SK-N-SH (cell line): ENCODE measurements at regions not wholly inside any gene's neighbourhood (a gene's known extent, or its start where the extent isn't known, plus 50 kb on each side); places are given as distances from the start of the nearest gene placed in this dataset.

ENCODE experiments used
- CTCF ChIA-PET: fragments of 300-600, 350-600 bp; formaldehyde crosslinking; extraction: SDS; loops from one replicate; lab custom pipeline; 2021; lab: Yijun Ruan, JAX
- POLR2A ChIA-PET: fragments of 350-600 bp; sonication (Branson Sonifier 250); formaldehyde crosslinking; extraction: SDS; loops from one replicate; lab custom pipeline; 2020; ENCODE audit warnings: antibody characterized with exemption, inconsistent platforms; lab: Yijun Ruan, JAX
- DNase-seq: peaks from one replicate; pipeline ENCODE4 v3.0.0; 2012
- H2AFZ ChIP-seq: fragments of 200-600 bp; sonication (generic); 2 replicates; pipeline ENCODE4 v1.8.1; 2016; ENCODE audit warnings: antibody characterized with exemption, mild to moderate bottlenecking, low read depth
- H3F3A ChIP-seq: fragments of 200-600 bp; sonication (generic); replicated peaks from 2 replicates; pipeline ENCODE3; 2016; ENCODE audit warnings: antibody characterized with exemption, mild to moderate bottlenecking; ENCODE audit not compliant: insufficient read depth
- H3K27ac ChIP-seq, 2 experiments: fragments of 200-500 bp in 1 of 2; fragments of 200-600 bp in 1 of 2; sonication (Bioruptor generic) in 1 of 2; sonication (generic), shearing (Covaris generic) in 1 of 2; 2 replicates each; pipeline versions ENCODE4 v1.5.1 to v1.6.1; 2014 to 2016; ENCODE audit warnings: low read depth in 2 of 2, inconsistent platforms in 1 of 2, low read length in 1 of 2, mild to moderate bottlenecking in 1 of 2, mixed read lengths in 1 of 2
- H3K27me3 ChIP-seq: fragments of 200-600 bp; sonication (generic), shearing (Covaris generic); 2 replicates; pipeline ENCODE4 v1.6.1; 2016; ENCODE audit warnings: mixed run types; ENCODE audit not compliant: insufficient read depth
- H3K36me3 ChIP-seq, 2 experiments: fragments of 200-500 bp in 1 of 2; fragments of 200-600 bp in 1 of 2; sonication (Bioruptor generic) in 1 of 2; sonication (generic) in 1 of 2; replicated peaks in 1 of 2; 2 replicates each; pipeline versions ENCODE3 to v1.5.1; 2014 to 2016; ENCODE audit warnings: low read length in 1 of 2, mild to moderate bottlenecking in 1 of 2; ENCODE audit not compliant: insufficient read depth in 2 of 2, control insufficient read depth in 1 of 2
- H3K4me1 ChIP-seq, 2 experiments: fragments of 200-500 bp in 1 of 2; fragments of 200-600 bp in 1 of 2; sonication (Bioruptor generic) in 1 of 2; sonication (generic), shearing (Covaris generic) in 1 of 2; 2 replicates each; pipeline versions ENCODE4 v1.5.1 to v1.6.1; 2014 to 2016; ENCODE audit warnings: low read depth in 1 of 2, low read length in 1 of 2, mixed run types in 1 of 2; ENCODE audit not compliant: insufficient read depth in 2 of 2, control insufficient read depth in 1 of 2
- H3K4me2 ChIP-seq: fragments of 200-600 bp; sonication (generic), shearing (Covaris generic); 2 replicates; pipeline ENCODE4 v1.6.1; 2017; ENCODE audit warnings: mixed run types
- H3K4me3 ChIP-seq, 2 experiments: fragments of 200-500 bp in 1 of 2; fragments of 200-600 bp in 1 of 2; sonication (Bioruptor generic) in 1 of 2; sonication (generic), shearing (Covaris generic) in 1 of 2; 2 replicates each; pipeline versions ENCODE4 v1.5.1 to v1.8.1; 2014 to 2016; ENCODE audit warnings: low read depth in 2 of 2, inconsistent platforms in 1 of 2, low read length in 1 of 2, mild to moderate bottlenecking in 1 of 2, mixed read lengths in 1 of 2, moderate library complexity in 1 of 2
- H3K79me2 ChIP-seq: fragments of 200-600 bp; sonication (generic); 2 replicates; pipeline ENCODE4 v1.8.1; 2017; ENCODE audit warnings: mild to moderate bottlenecking; ENCODE audit not compliant: insufficient read depth
- H3K9ac ChIP-seq: fragments of 200-600 bp; sonication (generic); 2 replicates; pipeline ENCODE4 v1.6.1; 2017; ENCODE audit warnings: mixed run types
- H3K9me2 ChIP-seq: fragments of 200-600 bp; sonication (generic); 2 replicates; pipeline ENCODE4 v1.6.1; 2017; ENCODE audit warnings: mixed run types
- H3K9me3 ChIP-seq: fragments of 200-600 bp; sonication (generic); 2 replicates; pipeline ENCODE4 v1.6.1; 2017; ENCODE audit warnings: mixed run types, mild to moderate bottlenecking, moderate library complexity
- H4K20me1 ChIP-seq: fragments of 200-600 bp; sonication (generic); 2 replicates; pipeline ENCODE4 v1.6.1; 2017; ENCODE audit warnings: mild to moderate bottlenecking, mixed run types; ENCODE audit not compliant: insufficient read depth
- CHD2 ChIP-seq: fragments of 150-350 bp; IDR thresholded peaks from 2 replicates; pipeline ENCODE4 v1.6.1; 2018; ENCODE audit warnings: low read length; ENCODE audit not compliant: partially characterized antibody
- EP300 ChIP-seq, 2 experiments: IDR thresholded peaks; 2 replicates each; pipeline versions ENCODE4 v1.4.0 to v1.6.1; 2012; ENCODE audit warnings: borderline replicate concordance in 1 of 2, low read depth in 1 of 2, low read length in 1 of 2
- FOXJ3 ChIP-seq: sonication (generic); formaldehyde crosslinking; IDR thresholded peaks from 2 replicates; pipeline ENCODE4 v1.5.1; 2020; ENCODE audit warnings: mild to moderate bottlenecking, missing genetic modification reagents
- GABPA ChIP-seq: IDR thresholded peaks from 2 replicates; pipeline ENCODE4 v1.4.0; 2012; ENCODE audit warnings: low read depth, mild to moderate bottlenecking
- IRF3 ChIP-seq: fragments of 150-350 bp; IDR thresholded peaks from 2 replicates; pipeline ENCODE4 v1.6.1; 2016; ENCODE audit warnings: mild to moderate bottlenecking, low read depth, low read length
- NFIC ChIP-seq: IDR thresholded peaks from 2 replicates; pipeline ENCODE4 v1.4.0; 2012; ENCODE audit warnings: borderline replicate concordance
- NRF1 ChIP-seq: IDR thresholded peaks from 2 replicates; pipeline ENCODE4 v1.6.1; 2012; ENCODE audit warnings: low read depth, mild to moderate bottlenecking, low read length
- RCOR1 ChIP-seq: fragments of 150-350 bp; IDR thresholded peaks from 2 replicates; pipeline ENCODE4 v1.6.1; 2017; ENCODE audit warnings: antibody characterized with exemption, low read length
- REST ChIP-seq: IDR thresholded peaks from 2 replicates; pipeline ENCODE4 v1.6.1; 2012; ENCODE audit warnings: mild to moderate bottlenecking, low read depth, low read length, moderate library complexity
- RFX5 ChIP-seq: IDR thresholded peaks from 2 replicates; pipeline ENCODE4 v1.6.1; 2012; ENCODE audit warnings: mild to moderate bottlenecking, improper control_type of control experiment, low read length
- RXRA ChIP-seq: IDR thresholded peaks from 2 replicates; pipeline ENCODE4 v1.4.0; 2012; ENCODE audit warnings: low read depth, mild to moderate bottlenecking, borderline replicate concordance
- TAF1 ChIP-seq: IDR thresholded peaks from 2 replicates; pipeline ENCODE4 v1.6.1; 2012; ENCODE audit warnings: low read depth, mild to moderate bottlenecking, low read length, moderate library complexity, borderline replicate concordance
- USF1 ChIP-seq: IDR thresholded peaks from 2 replicates; pipeline ENCODE4 v1.4.0; 2012; ENCODE audit warnings: low read depth, borderline replicate concordance
- USF2 ChIP-seq: fragments of 150-350 bp; IDR thresholded peaks from 2 replicates; pipeline ENCODE4 v1.6.1; 2017; ENCODE audit warnings: antibody characterized with exemption, low read length, low read depth, borderline replicate concordance
- YY1 ChIP-seq: IDR thresholded peaks from 2 replicates; pipeline ENCODE4 v1.4.0; 2012; ENCODE audit warnings: low read depth, mild to moderate bottlenecking
- ZBTB33 ChIP-seq: IDR thresholded peaks from 2 replicates; pipeline ENCODE4 v1.4.0; 2012; ENCODE audit warnings: low read depth, borderline replicate concordance
- WGBS: methylation state at CpG from one replicate; pipeline ENCODE4 v1.1.6; 2017; ENCODE audit warnings: low lambda C conversion rate; 5-methylcytosine and 5-hydroxymethylcytosine counted together

GRCh38 chr5:89520771-89521170 lies 637.8 kb upstream of the MEF2C start:
- CTCF ChIA-PET, result no interaction called here
- H3K4me3 ChIP-seq, result no peak overlapping the region
- no peak for DNase-seq

GRCh38 chr5:89513299-89514044 lies 630.5 kb upstream of the MEF2C start:
- Histone ChIP-seq H3K79me2 (no peaks in the 10 kb centered on the region), H2AFZ (no peak overlapping the region), H3K27ac (no peak overlapping the region), H3K36me3 (no peaks in the 10 kb centered on the region), H3K9me3 (no peaks in the 10 kb centered on the region), H3K4me2 (no peak overlapping the region), H3K9me2 (no peaks in the 10 kb centered on the region), H3K27me3 (no peaks in the 10 kb centered on the region), H3F3A (no peaks in the 10 kb centered on the region), H4K20me1 (no peaks in the 10 kb centered on the region), H3K9ac (no peak overlapping the region), H3K4me1 (no peaks in the 10 kb centered on the region; a peak in 1 of 4 replicates), H3K4me3 (no peak overlapping the region)
- ChIA-PET POLR2A (no interaction called here), CTCF (no interaction called here)
- 68% methylated on average over 3 of the region's 3 CpGs for WGBS
- DNase-seq, result no peak
- TF ChIP-seq REST, result no peak
- TF ChIP-seq YY1, result no peak
- TF ChIP-seq IRF3, result no peak
- no peak for TF ChIP-seq RFX5
- TF ChIP-seq GABPA, result no peak
- no peak for TF ChIP-seq EP300 (IDR thresholded peaks at IDR 0.05; ENCODE audit: borderline replicate concordance in 1 of 2, low read depth in 1 of 2, low read length in 1 of 2)
- TF ChIP-seq TAF1, result no peak
- no peak for TF ChIP-seq USF2
- no peak for TF ChIP-seq NFIC
- no peak for TF ChIP-seq RXRA
- TF ChIP-seq RCOR1, result no peak
- no peak for TF ChIP-seq USF1
- no peak for TF ChIP-seq CHD2
- TF ChIP-seq FOXJ3, result no peak

More at GRCh38 chr5:89520771-89521170, 637.8 kb upstream of the MEF2C start:
- no peaks in the 10 kb centered on the region; a peak in 1 of 4 replicates for H3K4me1 ChIP-seq
- H3K9me2 ChIP-seq, result no peaks in the 10 kb centered on the region
- POLR2A ChIA-PET, result no interaction called here
- H3F3A ChIP-seq, result no peaks in the 10 kb centered on the region
- H3K27ac ChIP-seq, result no peak overlapping the region
- H3K9ac ChIP-seq, result no peak overlapping the region
- 54% methylated on average over 2 of the region's 2 CpGs for WGBS
- no peaks in the 10 kb centered on the region for H3K79me2 ChIP-seq
- no peaks in the 10 kb centered on the region for H3K36me3 ChIP-seq
- no peak overlapping the region for H2AFZ ChIP-seq
- no peak overlapping the region for H3K4me2 ChIP-seq
- TF ChIP-seq ZBTB33 (no peak), NRF1 (no peak)
- H4K20me1 ChIP-seq, result no peaks in the 10 kb centered on the region
- H3K27me3 ChIP-seq, result no peaks in the 10 kb centered on the region
- H3K9me3 ChIP-seq, result no peaks in the 10 kb centered on the region
